ENCODE measurements at regions not wholly inside any gene's neighbourhood (a gene's known extent, or its start where the extent isn't known, plus 50 kb on each side); places are given as distances from the start of the nearest gene placed in this dataset.
"Not testable (repeated sequence)": the region's sequence is repeated elsewhere in the genome, so short reads cannot be mapped to it uniquely, and the experiment has no call there.

GRCh38 chr2:192634557-192634956 is 439.8 kb upstream of the TMEFF2 start:
- Histone ChIP-seq H3K4me3 (no peak overlapping the region), H3K27ac (no peak overlapping the region)
- no peak for TF ChIP-seq CTCF (IDR thresholded peaks at IDR 0.05)
- no peak for DNase-seq (ENCODE audit: low spot score)

- Histone ChIP-seq H3K4me3 (no peak overlapping the region), H3K27ac (no peak overlapping the region)
- DNase-seq (ENCODE audit: low spot score) = no peak
- TF ChIP-seq CTCF (IDR thresholded peaks at IDR 0.05) = no peak
Measured at GRCh38 chr2:192628017-192628416, 433.3 kb upstream of the TMEFF2 start.

- H3K4me3 ChIP-seq = no peak overlapping the region
- no peak overlapping the region for H3K27ac ChIP-seq
- DNase-seq (ENCODE audit: low spot score) = no peak
- TF ChIP-seq CTCF (IDR thresholded peaks at IDR 0.05) = no peak
Measured at GRCh38 chr2:192615105-192615504, 420.4 kb upstream of the TMEFF2 start.

- no peak for DNase-seq (ENCODE audit: low spot score)
- Histone ChIP-seq H3K4me3 (no peak overlapping the region), H3K27ac (no peak overlapping the region)
- no peak for TF ChIP-seq CTCF (IDR thresholded peaks at IDR 0.05)
Measured at GRCh38 chr2:192604295-192604694, 409.6 kb upstream of the TMEFF2 start.

- not testable (repeated sequence) for H3K4me3 ChIP-seq; DNase-seq (ENCODE audit: low spot score); H3K27ac ChIP-seq
Measured at GRCh38 chr2:192598649-192599048, 403.9 kb upstream of the TMEFF2 start.

GRCh38 chr2:192593561-192593960 is 398.8 kb upstream of the TMEFF2 start:
- DNase-seq (ENCODE audit: low spot score) = no peak
- TF ChIP-seq CTCF (IDR thresholded peaks at IDR 0.05) = no peak
- Histone ChIP-seq H3K4me3 (no peak overlapping the region), H3K27ac (no peak overlapping the region)

- DNase-seq (ENCODE audit: low spot score) = no peak
- H3K27ac ChIP-seq = no peak overlapping the region
- no peak for TF ChIP-seq CTCF (IDR thresholded peaks at IDR 0.05)
- H3K4me3 ChIP-seq = no peak overlapping the region
Measured at GRCh38 chr2:192591617-192592016, 396.9 kb upstream of the TMEFF2 start.

GRCh38 chr2:192585418-192585817 is 390.7 kb upstream of the TMEFF2 start:
- Histone ChIP-seq H3K4me3 (no peak overlapping the region), H3K27ac (no peak overlapping the region)
- TF ChIP-seq CTCF (IDR thresholded peaks at IDR 0.05) = no peak
- no peak for DNase-seq (ENCODE audit: low spot score)
